Forelimb muscle (tissue), 1 donor: ENCODE measurements at regions not wholly inside any gene's neighbourhood (a gene's known extent, or its start where the extent isn't known, plus 50 kb on each side); places are given as distances from the start of the nearest gene placed in this dataset.

Source experiments
- DNase-seq: peaks from one replicate; pipeline ENCODE4 v3.0.0-alpha.2; 2013; ENCODE audit warnings: low read depth

GRCh38 chrX:20522420-20522819 is 255.7 kb upstream of the RPS6KA3 start:
- no peak for DNase-seq

GRCh38 chrX:20521222-20521621 is 254.5 kb upstream of the RPS6KA3 start:
- DNase-seq, result no peak

GRCh38 chrX:20519826-20520225 is 253.1 kb upstream of the RPS6KA3 start:
- DNase-seq, result no peak

DNA sequence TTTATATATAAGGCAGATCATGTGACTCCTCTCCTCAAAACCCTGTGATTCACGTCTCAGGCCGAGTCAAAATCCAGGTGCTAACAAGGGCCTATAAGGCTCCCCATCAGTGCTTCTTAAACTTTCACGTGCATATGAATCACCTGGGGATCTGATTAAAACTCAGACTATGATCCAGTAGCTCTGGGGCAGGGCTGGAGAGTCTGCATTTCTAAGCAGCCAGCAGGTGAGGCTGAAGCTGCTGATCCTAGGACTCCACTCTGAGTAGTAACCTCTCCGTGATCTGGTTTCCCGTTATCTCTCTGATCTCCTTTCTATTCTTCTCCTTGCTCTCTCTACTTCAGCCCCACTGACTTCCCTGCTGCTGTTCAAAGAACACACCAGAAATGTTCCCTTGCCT is 252.4 kb upstream of the RPS6KA3 start:
- no peak for DNase-seq

DNA sequence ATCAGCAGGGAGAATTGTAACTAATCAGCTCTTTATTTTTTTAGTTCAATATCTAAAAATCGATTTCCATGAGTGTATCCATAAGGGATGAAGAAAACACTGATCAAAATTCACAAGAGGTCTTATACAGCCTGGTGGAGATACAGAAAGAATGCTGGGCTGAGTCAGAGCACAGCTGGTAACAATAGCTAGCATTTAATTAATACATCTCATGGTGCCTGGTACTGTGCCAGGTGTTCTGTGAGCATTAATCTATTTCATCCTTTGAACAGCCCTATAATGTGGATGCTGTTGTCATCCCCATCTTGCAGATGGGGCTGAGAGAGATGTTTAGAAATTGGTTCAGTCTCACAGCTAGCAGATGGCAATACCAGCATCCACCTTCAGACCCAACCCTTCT is 250.9 kb upstream of the RPS6KA3 start:
- no peak for DNase-seq

DNA sequence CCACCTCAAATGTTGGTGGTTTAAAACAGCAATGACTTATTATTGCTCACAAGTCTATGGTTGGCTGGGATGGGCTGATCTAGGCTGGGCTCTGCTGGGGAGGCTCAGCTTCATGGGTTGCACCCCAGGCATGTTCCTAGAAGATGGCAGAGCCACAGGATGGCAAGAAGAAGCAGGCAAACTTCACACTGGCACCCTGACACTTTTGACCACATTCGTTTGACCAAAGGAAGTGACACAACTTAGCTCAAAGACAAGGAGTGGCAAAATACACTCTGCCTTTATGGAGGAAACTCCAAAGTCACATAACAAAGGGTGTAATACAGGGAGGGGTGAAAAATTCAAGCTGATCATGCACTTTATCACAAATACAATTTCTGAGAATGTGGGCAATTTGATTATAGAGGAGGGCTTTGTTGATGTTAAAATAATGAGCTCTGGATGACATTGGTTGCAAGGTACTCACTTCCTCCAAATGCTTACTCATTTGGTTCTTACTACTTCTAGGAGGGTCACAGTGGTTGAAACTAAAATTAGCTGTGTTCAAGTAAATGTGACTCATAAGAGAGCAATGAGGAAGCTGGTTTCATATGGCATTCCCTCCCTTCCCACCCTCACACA is 249.2 kb upstream of the RPS6KA3 start:
- DNase-seq, result no peak

- DNase-seq, result no peak
Measured at GRCh38 chrX:20514358-20514757, 247.6 kb upstream of the RPS6KA3 start.

GRCh38 chrX:20513185-20513584 is 246.5 kb upstream of the RPS6KA3 start:
- DNase-seq, result no peak

DNA sequence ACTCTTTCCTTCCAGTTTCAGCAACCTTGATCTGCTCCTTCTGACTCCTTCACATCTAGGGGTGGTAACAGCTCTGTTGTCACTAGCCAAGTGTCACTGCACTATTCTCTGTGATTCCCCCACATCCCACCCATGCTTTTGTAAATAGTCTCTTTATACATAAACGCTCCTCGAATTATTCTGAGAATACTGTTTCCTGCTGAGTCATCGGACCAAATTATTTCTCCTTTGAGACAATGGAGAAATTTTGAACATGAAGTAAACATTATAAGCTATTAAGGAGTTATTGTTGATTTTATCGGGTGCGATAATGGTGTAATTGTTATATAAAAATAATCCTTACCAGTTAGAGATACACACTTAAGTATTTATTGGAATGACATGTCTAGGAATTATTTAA is 245.1 kb upstream of the RPS6KA3 start:
- DNase-seq, result no peak

- no peak for DNase-seq
Measured at GRCh38 chrX:20507901-20508620, 241.4 kb upstream of the RPS6KA3 start.

DNA sequence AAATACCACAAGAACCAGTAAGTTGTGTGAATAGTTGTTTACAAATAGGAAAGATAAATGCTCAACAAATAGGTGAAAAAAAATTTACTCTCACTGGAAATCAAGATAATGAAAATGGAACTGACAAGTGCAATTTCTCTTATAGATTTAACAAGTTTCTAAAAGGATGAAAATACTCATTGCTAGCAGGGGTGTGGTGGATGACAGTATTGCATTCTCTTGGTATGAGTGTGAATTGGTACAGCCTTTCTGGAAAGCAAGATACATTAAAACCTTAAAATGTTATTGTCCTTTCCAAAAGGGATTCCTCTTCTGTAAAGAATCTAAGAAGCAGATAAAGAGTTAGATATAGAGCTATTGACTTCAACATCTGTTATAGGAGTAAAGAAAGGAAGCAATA is 240.0 kb upstream of the RPS6KA3 start:
- no peak for DNase-seq

- DNase-seq, result no peak
Measured at GRCh38 chrX:20500949-20501348, 234.2 kb upstream of the RPS6KA3 start.

DNA sequence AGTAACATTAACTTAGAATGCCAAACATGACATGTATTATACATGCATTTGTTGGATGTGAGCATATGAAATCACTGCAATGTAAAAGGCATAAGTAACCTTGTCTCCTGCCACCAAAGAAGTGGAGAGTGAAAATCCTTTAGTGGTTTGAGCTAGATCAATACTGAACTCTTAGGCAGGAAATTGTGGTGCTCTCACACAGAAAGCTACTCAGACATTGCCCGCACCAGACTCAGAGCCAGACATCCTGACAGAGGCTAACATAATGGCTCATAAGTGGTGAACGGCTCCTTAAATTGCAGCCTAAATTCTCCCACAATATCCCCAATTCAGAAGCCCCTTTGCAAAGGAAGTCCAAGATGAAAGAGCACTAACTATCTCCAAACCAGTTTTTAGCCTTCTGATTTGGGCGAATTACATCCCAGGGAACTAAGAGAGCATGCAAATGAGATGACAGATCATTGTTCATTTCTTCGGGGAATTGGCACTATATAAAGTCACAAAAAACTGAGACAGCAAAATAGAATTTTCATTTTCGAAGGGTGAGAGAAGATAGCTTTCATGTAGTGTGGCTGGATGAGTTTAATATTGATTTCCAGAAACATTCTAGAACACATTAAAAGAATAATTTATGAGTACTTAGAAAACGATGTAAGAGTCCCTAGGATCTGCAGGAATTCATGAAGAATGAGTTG is 233.6 kb upstream of the RPS6KA3 start:
- no peak for DNase-seq

DNA sequence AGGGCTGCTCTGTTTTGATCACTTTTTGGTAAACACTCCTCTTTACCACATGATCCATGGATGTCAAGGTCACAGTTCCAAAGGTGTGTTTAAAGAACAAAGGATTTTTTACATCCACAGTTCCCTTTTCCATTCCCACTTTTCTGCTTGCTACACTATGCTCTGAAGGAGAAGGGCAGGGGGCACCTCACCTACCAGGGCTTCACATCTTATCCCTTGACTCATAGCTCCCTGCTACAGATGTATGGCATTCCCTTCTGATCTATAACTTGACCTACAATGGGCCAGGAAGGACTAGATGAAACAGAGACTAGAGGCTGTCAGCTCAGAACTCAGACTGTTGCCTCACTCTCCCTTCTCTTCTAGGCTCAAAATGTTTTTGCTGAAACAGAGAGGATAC is 233.1 kb upstream of the RPS6KA3 start:
- no peak for DNase-seq

DNA sequence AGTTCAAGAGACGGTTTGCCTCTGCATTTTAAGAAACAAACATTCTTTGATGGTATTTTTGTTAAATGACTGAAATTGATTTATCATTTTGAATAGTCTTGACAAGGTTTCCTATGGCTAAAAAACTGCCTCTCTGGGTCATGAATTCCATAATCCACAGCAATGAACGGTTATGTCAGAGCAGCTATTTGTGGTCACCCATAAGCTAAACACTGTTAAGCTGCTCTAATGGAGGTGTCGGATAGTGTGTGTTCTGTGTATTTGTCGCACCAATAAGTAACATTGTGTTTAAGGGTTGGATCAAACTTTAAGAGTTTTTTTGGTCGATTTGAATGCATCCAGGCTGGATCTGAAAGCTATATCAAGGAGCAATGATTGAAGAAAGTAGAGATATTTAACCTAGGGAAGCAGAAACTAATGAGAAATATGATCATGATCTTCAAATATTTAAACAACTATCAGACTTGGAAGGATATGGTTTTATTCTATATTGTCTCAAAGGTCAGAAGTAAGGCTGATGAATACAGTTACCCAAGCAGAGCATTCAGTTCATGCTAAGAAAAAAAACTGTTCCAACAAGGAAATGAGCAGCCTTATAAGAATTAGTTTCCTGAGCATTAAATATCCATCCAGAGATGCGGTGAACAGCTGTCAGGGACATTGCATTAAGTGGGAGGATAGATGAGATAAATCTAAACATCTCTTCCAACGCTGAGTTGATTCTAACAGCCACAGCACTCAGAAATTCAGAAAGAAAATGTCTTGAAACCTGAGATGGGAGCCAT is 232.3 kb upstream of the RPS6KA3 start:
- no peak for DNase-seq

GRCh38 chrX:20495575-20495974 is 228.9 kb upstream of the RPS6KA3 start:
- no peak for DNase-seq

DNA sequence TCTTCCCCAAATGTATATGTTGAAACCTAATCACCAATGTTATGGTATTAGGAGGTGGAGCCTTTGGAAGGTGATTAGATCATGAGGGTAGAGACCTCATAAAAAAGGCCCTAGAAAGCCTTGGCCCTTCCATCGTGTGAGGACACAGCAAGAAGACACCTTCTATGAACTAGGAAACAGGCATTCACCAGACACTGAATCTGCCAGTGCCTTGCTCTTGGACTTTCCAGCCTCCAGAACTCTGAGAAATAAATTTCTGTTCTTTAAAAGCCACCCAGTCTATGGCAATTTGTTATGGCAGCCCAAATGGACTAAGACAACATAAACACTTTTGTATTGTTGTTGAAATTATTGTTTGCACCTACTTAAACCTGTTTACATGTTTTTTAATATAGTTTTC is 221.8 kb upstream of the RPS6KA3 start:
- no peak for DNase-seq

- no peak for DNase-seq
Measured at GRCh38 chrX:20487227-20487626, 220.5 kb upstream of the RPS6KA3 start.

DNA sequence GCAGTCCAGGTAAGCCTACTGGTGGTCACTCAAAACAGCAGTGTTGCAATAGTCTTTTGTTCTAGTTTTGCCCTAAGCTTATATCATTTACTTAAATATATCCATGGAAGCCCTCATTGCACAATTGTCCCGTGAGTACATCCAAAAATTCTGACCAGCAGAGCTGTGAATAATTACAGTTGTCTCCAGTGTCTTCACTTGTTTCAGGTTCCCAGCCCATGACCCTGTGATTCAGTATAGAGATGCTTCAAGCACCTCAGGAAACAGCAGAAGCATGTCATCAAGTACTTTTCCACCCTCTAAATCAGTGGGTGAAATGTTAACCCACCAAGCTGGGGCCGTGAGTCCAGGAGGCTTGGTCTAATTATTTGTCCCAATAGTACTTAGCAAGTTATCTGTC is 214.9 kb upstream of the RPS6KA3 start:
- no peak for DNase-seq

- DNase-seq, result no peak
Measured at GRCh38 chrX:20479896-20480295, 213.2 kb upstream of the RPS6KA3 start.

DNA sequence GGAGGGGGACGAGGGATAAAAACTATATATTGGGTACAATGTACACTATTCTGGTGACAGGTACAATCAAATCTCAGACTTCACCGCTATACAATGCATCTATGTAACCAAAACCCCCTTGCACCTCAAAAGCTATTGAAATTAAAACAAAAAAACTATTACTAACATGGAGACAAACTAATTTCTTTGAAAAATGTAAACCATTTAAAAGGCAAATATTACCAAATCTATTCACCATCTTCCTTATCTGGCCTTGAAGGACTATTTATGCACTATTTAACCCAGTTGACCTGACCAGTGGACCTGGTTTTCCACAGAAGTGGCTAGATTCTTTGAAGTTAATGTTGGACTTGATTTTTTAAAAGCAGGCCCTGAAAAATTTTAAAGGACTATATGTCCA is 212.3 kb upstream of the RPS6KA3 start:
- DNase-seq, result no peak

DNA sequence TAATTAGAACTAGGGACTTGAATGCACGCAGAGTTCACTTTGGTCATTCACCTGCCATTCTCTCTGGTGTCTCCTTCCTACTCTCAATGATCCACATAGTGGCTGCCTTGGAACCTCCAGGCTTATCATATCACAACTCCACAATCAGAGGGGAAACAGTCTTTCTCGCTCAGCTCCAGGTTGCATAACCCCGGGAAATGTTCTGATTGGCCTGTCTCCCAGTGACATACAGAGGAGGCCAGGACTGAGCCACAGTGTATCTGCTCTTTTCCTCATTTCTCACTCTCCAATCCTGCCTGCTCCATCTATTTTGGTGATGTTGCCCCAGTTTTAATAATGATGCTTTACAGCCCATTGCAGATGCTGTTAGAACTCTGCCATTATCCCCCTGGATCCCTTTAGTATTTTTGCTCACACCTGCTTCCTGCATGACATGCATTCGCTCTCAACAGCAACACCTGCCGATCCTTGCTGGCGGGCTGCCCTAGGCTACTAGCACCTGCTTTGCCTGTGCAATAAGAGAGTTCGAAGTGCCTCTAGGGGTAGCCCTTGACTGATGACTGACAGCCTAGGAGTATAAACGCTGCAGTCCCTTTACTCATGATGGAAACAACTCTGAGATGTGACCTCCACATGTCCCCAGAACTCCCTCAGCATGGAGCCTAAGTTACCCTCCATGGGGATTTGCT is 211.3 kb upstream of the RPS6KA3 start:
- no peak for DNase-seq
